Iris pigment epithelial cell (primary cell): ENCODE measurements at regions not wholly inside any gene's neighbourhood (a gene's known extent, or its start where the extent isn't known, plus 50 kb on each side); places are given as distances from the start of the nearest gene placed in this dataset.

Source experiments
- DNase-seq: peaks from one replicate; pipeline ENCODE4 v3.0.0-alpha.2; 2011; ENCODE audit warnings: low read depth

- DNase-seq: peak; percentile 71
Measured at GRCh38 chr11:128407962-128408361, 179.4 kb downstream of the ETS1 start.

- DNase-seq: no peak
Measured at GRCh38 chr11:128405714-128406662, 181.4 kb downstream of the ETS1 start.

GRCh38 chr11:128405112-128405511 is 182.2 kb downstream of the ETS1 start:
- no peak for DNase-seq

- no peak for DNase-seq
Measured at GRCh38 chr11:128404437-128404836, 182.9 kb downstream of the ETS1 start.

- peak; percentile 40 for DNase-seq
Measured at GRCh38 chr11:128400382-128401203, 186.8 kb downstream of the ETS1 start.

- DNase-seq: peak; percentile 92
Measured at GRCh38 chr11:128399251-128400121, 187.9 kb downstream of the ETS1 start.

GRCh38 chr11:128398517-128399250 is 188.7 kb downstream of the ETS1 start:
- DNase-seq: no peak

- DNase-seq: no peak
Measured at GRCh38 chr11:128397362-128397761, 190.0 kb downstream of the ETS1 start.

GRCh38 chr11:128394431-128395089 is 192.8 kb downstream of the ETS1 start:
- peak; percentile 58 for DNase-seq

GRCh38 chr11:128392259-128392658 is 195.1 kb downstream of the ETS1 start:
- no peak for DNase-seq

GRCh38 chr11:128391811-128392210 is 195.5 kb downstream of the ETS1 start:
- DNase-seq: no peak

- no peak for DNase-seq
Measured at GRCh38 chr11:128390246-128390645, 197.1 kb downstream of the ETS1 start.

GRCh38 chr11:128389461-128389976 is 197.8 kb downstream of the ETS1 start:
- DNase-seq: no peak

GRCh38 chr11:128388206-128388815 is 199.0 kb downstream of the ETS1 start:
- DNase-seq: no peak

GRCh38 chr11:128379587-128380580 is 207.5 kb downstream of the ETS1 start:
- no peak for DNase-seq

GRCh38 chr11:128375961-128376360 is 211.4 kb downstream of the ETS1 start:
- DNase-seq: no peak

- no peak for DNase-seq
Measured at GRCh38 chr11:128374026-128374425, 213.3 kb downstream of the ETS1 start.

- DNase-seq: no peak
Measured at GRCh38 chr11:128372977-128373376, 214.4 kb downstream of the ETS1 start.

- DNase-seq: no peak
Measured at GRCh38 chr11:128367573-128367972, 219.8 kb downstream of the ETS1 start.
